RWPE1 (cell line): ENCODE measurements at regions not wholly inside any gene's neighbourhood (a gene's known extent, or its start where the extent isn't known, plus 50 kb on each side); places are given as distances from the start of the nearest gene placed in this dataset.

Source experiments
- CTCF ChIA-PET: fragments of 350-600 bp; sonication (Branson Sonifier 250); formaldehyde crosslinking; extraction: SDS; loops from one replicate; lab custom pipeline; 2021; lab: Yijun Ruan, JAX
- POLR2A ChIA-PET: fragments of 400-600 bp; formaldehyde crosslinking; extraction: SDS; loops from one replicate; lab custom pipeline; 2020; ENCODE audit warnings: antibody characterized with exemption; ENCODE audit not compliant: low non-redundant PET; lab: Yijun Ruan, JAX
- DNase-seq: peaks from one replicate; pipeline ENCODE4 v3.0.0; 2012; ENCODE audit warnings: low spot score
- H3K27ac ChIP-seq: fragments of 450-650 bp; 2 replicates; pipeline ENCODE4 v1.5.1; 2017
- CTCF ChIP-seq: fragments of 450-650 bp; conservative IDR thresholded peaks from 2 replicates; pipeline ENCODE4 v1.5.1; 2017; ENCODE audit warnings: low read depth, mild to moderate bottlenecking

- no peak for DNase-seq
- no peak overlapping the region for H3K27ac ChIP-seq
- ChIA-PET CTCF (interaction anchor here (0.6 kb wide), 1 partner anchor 982 kb away, joined by 4 read pairs; no protein-coding TSS in a partner anchor), POLR2A (no interaction called here)
- no peak for TF ChIP-seq CTCF
Measured at GRCh38 chr16:73189136-73189535, 141.2 kb upstream of the ZFHX3 start.

GRCh38 chr16:73186752-73187601 lies 139.0 kb upstream of the ZFHX3 start:
- no peak overlapping the region for H3K27ac ChIP-seq
- DNase-seq = no peak
- ChIA-PET POLR2A (no interaction called here), CTCF (interaction anchor here (0.5 to 1.0 kb wide), 2 partner anchors 291 to 661 kb away, joined by 3 to 13 read pairs; no protein-coding TSS in a partner anchor)
- TF ChIP-seq CTCF = no peak

GRCh38 chr16:73185737-73186136 lies 137.8 kb upstream of the ZFHX3 start:
- ChIA-PET CTCF (interaction anchor here (0.5 to 0.6 kb wide), 3 partner anchors 29 to 1099 kb away, joined by 3 read pairs; no protein-coding TSS in a partner anchor), POLR2A (no interaction called here)
- DNase-seq = no peak
- no peak overlapping the region for H3K27ac ChIP-seq
- TF ChIP-seq CTCF = no peak

GRCh38 chr16:73183611-73184092 lies 135.7 kb upstream of the ZFHX3 start:
- CTCF ChIA-PET = no interaction called here
- H3K27ac ChIP-seq = no peak overlapping the region
- no peak for DNase-seq
- POLR2A ChIA-PET = no interaction called here
- TF ChIP-seq CTCF = no peak

- CTCF ChIA-PET = interaction anchor here (0.7 kb wide), 1 partner anchor 17 kb away, joined by 3 read pairs; no protein-coding TSS in a partner anchor
- TF ChIP-seq CTCF = no peak
- no peak overlapping the region for H3K27ac ChIP-seq
- POLR2A ChIA-PET = no interaction called here
- DNase-seq = no peak
Measured at GRCh38 chr16:73179705-73180331, 131.9 kb upstream of the ZFHX3 start.

- CTCF ChIA-PET = interaction anchor here (0.6 to 0.7 kb wide), 3 partner anchors 12 to 684 kb away, joined by 3 to 4 read pairs (median 3); no protein-coding TSS in a partner anchor
- DNase-seq = no peak
- no peak overlapping the region for H3K27ac ChIP-seq
- TF ChIP-seq CTCF = no peak
- POLR2A ChIA-PET = interaction anchor here (0.5 kb wide), 1 partner anchor 265 kb away, joined by 3 read pairs; no protein-coding TSS in a partner anchor
Measured at GRCh38 chr16:73177729-73178295, 129.9 kb upstream of the ZFHX3 start.
